Activated CD8-positive, alpha-beta T cell treated with anti-CD3 and anti-CD28 coated beads for 36 hours (primary cell): ENCODE measurements at regions not wholly inside any gene's neighbourhood (a gene's known extent, or its start where the extent isn't known, plus 50 kb on each side); places are given as distances from the start of the nearest gene placed in this dataset.
"Not testable (repeated sequence)": the region's sequence is repeated elsewhere in the genome, so short reads cannot be mapped to it uniquely, and the experiment has no call there.

ENCODE experiments used
- ATAC-seq: fragments of 200-7000 bp; cut with Tn5 transposase; one replicate; pipeline ENCODE4 v1.10.0; 2021; ENCODE audit warnings: mild to moderate bottlenecking, moderate library complexity
- CTCF ChIA-PET: fragments of 350-600 bp; sonication (Branson Sonifier 250); formaldehyde crosslinking; loops from one replicate; lab custom pipeline; 2021; ENCODE audit warnings: antibody characterized with exemption; lab: Charles Lee
- POLR2A ChIA-PET: fragments of 350-600 bp; sonication (Branson Sonifier 250); formaldehyde crosslinking; loops from one replicate; lab custom pipeline; 2021; ENCODE audit warnings: antibody characterized with exemption; lab: Charles Lee
- DNase-seq: peaks from one replicate; pipeline ENCODE4 v3.0.0-alpha.2; 2020
- H3K27ac Mint-ChIP-seq: one replicate; pipeline ENCODE4 v1.8.0; 2021; ENCODE audit warnings: mild to moderate bottlenecking, mixed read lengths
- H3K27me3 Mint-ChIP-seq: one replicate; pipeline ENCODE4 v1.8.0; 2021; ENCODE audit warnings: mixed read lengths
- H3K36me3 Mint-ChIP-seq: one replicate; pipeline ENCODE4 v1.8.0; 2021; ENCODE audit warnings: low read depth, mixed read lengths
- H3K4me1 Mint-ChIP-seq: one replicate; pipeline ENCODE4 v1.8.0; 2021; ENCODE audit warnings: low read depth, mixed read lengths
- H3K4me3 Mint-ChIP-seq: one replicate; pipeline ENCODE4 v1.8.0; 2021; ENCODE audit warnings: mild to moderate bottlenecking, moderate library complexity, mixed read lengths
- H3K9me3 Mint-ChIP-seq: one replicate; pipeline ENCODE4 v1.8.0; 2021; ENCODE audit warnings: mixed read lengths
- CTCF ChIP-seq: fragments of 200-600 bp; IDR thresholded peaks from one replicate; pipeline ENCODE4 v1.8.0; 2022; ENCODE audit warnings: antibody characterized with exemption, mild to moderate bottlenecking
- intact Hi-C: fragments of 100-400 bp; cut with micrococcal nuclease; formaldehyde crosslinking; loops from one replicate; pipeline ENCODE4 v1.10.0; 2022

DNA sequence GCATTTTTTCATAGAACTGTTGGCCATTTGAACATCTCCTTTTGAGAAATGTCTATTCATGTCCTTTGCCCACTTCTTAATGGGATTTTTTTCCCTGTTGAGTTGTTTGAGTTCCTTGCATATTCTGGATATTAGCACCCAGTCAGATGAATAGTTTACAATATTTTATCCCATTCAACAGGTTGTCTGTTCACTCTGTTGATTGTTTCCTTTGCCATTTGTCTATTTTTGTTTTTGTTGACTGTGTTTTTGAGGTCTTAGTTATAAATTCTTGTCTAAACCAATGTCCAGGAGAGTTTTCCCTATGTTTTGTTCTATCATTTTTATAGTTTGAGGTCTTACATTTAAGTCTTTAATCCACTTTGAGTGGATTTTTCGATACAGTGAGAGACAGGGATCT lies 139.0 kb upstream of the TNPO1 start:
- no peaks in the 10 kb centered on the region for H3K36me3 Mint-ChIP-seq
- no peak overlapping the region for H3K27ac Mint-ChIP-seq
- H3K4me1 Mint-ChIP-seq, result no peaks in the 10 kb centered on the region
- POLR2A ChIA-PET, result interaction anchor here (0.7 kb wide), 1 partner anchor 11 kb away, joined by 3 read pairs; no protein-coding TSS in a partner anchor
- ATAC-seq, result no peak
- no peak overlapping the region for H3K4me3 Mint-ChIP-seq
- H3K9me3 Mint-ChIP-seq, result peaks cover 8% of the 10 kb centered on the region
- TF ChIP-seq CTCF, result no peak
- no peak for DNase-seq
- peaks cover 8% of the 10 kb centered on the region for H3K27me3 Mint-ChIP-seq
- intact Hi-C loops, result no loop called here
- CTCF ChIA-PET, result no interaction called here

DNA sequence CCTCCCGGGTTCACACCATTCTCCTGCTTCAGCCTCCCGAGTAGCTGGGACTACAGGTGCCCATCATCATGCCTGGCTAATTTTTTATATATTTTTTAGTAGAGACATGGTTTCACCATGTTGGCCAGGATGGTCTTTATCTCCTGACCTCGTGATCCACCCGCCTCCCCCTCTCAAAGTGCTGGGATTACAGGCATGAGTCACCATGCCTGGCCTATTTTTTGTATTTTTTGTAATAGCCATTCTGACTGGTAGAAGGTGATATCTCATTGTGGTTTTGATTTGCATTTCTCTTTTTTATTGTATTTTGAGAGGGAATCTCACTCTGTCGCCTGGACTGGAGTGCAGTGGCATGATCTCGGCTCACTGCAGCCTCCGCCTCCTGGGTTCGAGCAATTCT lies 139.6 kb upstream of the TNPO1 start:
- H3K27ac Mint-ChIP-seq, DNase-seq, intact Hi-C loops, H3K36me3 Mint-ChIP-seq, H3K4me3 Mint-ChIP-seq, H3K9me3 Mint-ChIP-seq, ATAC-seq, H3K27me3 Mint-ChIP-seq, H3K4me1 Mint-ChIP-seq, POLR2A ChIA-PET, CTCF ChIA-PET: not testable (repeated sequence)

GRCh38 chr5:72673623-72674022 lies 142.8 kb upstream of the TNPO1 start:
- peaks cover 8% of the 10 kb centered on the region for H3K9me3 Mint-ChIP-seq
- intact Hi-C loops, result no loop called here
- no peaks in the 10 kb centered on the region for H3K4me1 Mint-ChIP-seq
- POLR2A ChIA-PET, result interaction anchor here (0.7 kb wide), 1 partner anchor 1635 kb away, joined by 4 read pairs; no protein-coding TSS in a partner anchor
- ATAC-seq, result no peak
- CTCF ChIA-PET, result no interaction called here
- no peak for TF ChIP-seq CTCF
- DNase-seq, result no peak
- H3K27me3 Mint-ChIP-seq, result peaks cover 5% of the 10 kb centered on the region
- no peak overlapping the region for H3K4me3 Mint-ChIP-seq
- no peak overlapping the region for H3K27ac Mint-ChIP-seq
- H3K36me3 Mint-ChIP-seq, result no peaks in the 10 kb centered on the region

DNA sequence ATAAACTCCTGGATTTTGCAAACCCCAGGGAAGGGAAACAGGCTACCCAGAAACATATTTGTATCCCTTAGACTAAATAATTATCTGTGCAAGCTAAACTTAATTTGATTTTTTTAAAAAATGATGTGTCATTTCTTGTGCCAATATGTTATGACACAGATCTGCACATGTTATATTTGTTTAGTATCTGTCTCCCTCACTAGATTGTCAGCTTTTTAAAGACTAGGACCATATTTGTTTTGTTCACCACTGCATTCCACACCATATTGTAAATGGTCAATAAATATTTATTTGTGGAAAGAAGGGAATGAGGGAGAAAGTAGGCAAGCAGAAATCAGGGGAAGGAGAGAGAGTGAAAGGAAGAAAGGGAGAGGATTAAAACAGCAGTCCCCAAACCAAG lies 143.3 kb upstream of the TNPO1 start:
- H3K4me3 Mint-ChIP-seq, result no peak overlapping the region
- H3K4me1 Mint-ChIP-seq, result no peaks in the 10 kb centered on the region
- CTCF ChIA-PET, result no interaction called here
- H3K27ac Mint-ChIP-seq, result no peak overlapping the region
- no peak for ATAC-seq
- TF ChIP-seq CTCF, result no peak
- intact Hi-C loops, result no loop called here
- POLR2A ChIA-PET, result no interaction called here
- H3K36me3 Mint-ChIP-seq, result no peaks in the 10 kb centered on the region
- peaks cover 7% of the 10 kb centered on the region for H3K27me3 Mint-ChIP-seq
- DNase-seq, result no peak
- H3K9me3 Mint-ChIP-seq, result peaks cover 8% of the 10 kb centered on the region

DNA sequence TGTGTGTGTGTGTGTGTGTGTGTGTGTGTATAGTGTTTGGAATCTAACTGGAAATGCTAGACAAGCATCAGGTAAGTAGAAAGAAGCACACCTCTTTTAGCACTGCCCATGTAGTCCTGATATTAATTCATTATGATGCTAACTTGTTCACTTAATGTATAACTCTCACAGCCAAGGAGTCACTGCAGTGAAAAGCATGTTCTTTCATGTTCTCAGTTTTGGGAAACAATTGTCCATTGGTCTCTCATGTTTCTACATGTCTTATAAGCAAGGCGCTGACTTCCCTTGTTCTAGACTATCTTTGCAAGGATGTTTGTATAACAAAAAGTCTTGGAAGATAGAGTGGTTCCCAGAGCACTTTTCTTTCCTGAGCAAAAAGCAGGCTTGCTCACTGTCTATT lies 148.8 kb upstream of the TNPO1 start:
- POLR2A ChIA-PET, result no interaction called here
- no peak for TF ChIP-seq CTCF
- CTCF ChIA-PET, result no interaction called here
- no peaks in the 10 kb centered on the region for H3K9me3 Mint-ChIP-seq
- intact Hi-C loops, result no loop called here
- no peaks in the 10 kb centered on the region for H3K36me3 Mint-ChIP-seq
- no peak overlapping the region for H3K27ac Mint-ChIP-seq
- ATAC-seq, result no peak
- H3K4me1 Mint-ChIP-seq, result no peaks in the 10 kb centered on the region
- H3K4me3 Mint-ChIP-seq, result no peak overlapping the region
- H3K27me3 Mint-ChIP-seq, result peaks cover 11% of the 10 kb centered on the region
- no peak for DNase-seq

DNA sequence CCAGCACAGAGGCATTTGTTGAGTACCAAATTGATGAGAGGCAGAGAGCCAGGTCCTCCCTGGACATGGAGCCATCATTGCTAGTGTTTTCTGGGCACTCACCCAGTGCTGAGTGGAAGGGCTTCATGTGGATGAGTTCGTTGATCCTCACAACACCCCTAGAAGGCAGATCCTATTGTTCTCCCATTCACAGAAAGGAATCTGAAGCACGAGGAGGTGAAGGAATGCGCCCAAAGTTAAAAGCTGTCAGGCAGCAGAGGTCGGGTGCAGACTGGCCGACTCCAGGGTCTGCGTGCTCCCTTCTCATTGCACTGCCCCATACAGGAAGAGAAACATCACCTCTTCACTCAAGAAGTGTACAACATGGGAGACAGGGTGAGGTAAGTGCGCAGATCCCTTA lies 153.5 kb upstream of the TNPO1 start:
- DNase-seq (no peak), ATAC-seq (no peak)
- Mint-ChIP-seq H3K27me3 (peaks cover 5% of the 10 kb centered on the region), H3K9me3 (no peaks in the 10 kb centered on the region), H3K4me1 (no peaks in the 10 kb centered on the region), H3K36me3 (no peaks in the 10 kb centered on the region), H3K27ac (no peak overlapping the region), H3K4me3 (no peak overlapping the region)
- ChIA-PET POLR2A (no interaction called here), CTCF (interaction anchor here (0.5 kb wide), 1 partner anchor 1553 kb away, joined by 3 read pairs; no protein-coding TSS in a partner anchor)
- intact Hi-C loops, result no loop called here
- TF ChIP-seq CTCF, result no peak
